Liver (tissue), 3 donors: ENCODE measurements at regions not wholly inside any gene's neighbourhood (a gene's known extent, or its start where the extent isn't known, plus 50 kb on each side); places are given as distances from the start of the nearest gene placed in this dataset.

Source experiments
- ATF3 ChIP-seq: IDR thresholded peaks from 2 replicates; pipeline ENCODE4 v1.6.1; 2016; ENCODE audit warnings: antibody characterized with exemption
- CTCF ChIP-seq: fragments of 150-350 bp; IDR thresholded peaks from 2 replicates; pipeline ENCODE4 v1.5.1; 2017; ENCODE audit warnings: improper control_type of control experiment, low read depth, low read length; ENCODE audit not compliant: missing input control
- FOXA1 ChIP-seq: IDR thresholded peaks from 2 replicates; pipeline ENCODE4 v1.6.1; 2016; ENCODE audit warnings: antibody characterized with exemption
- GABPA ChIP-seq, 2 donors: IDR thresholded peaks in 1 of 2; conservative IDR thresholded peaks in 1 of 2; 2 replicates each; pipeline ENCODE4 v1.6.1; 2016; ENCODE audit warnings: antibody characterized with exemption in 2 of 2, mild to moderate bottlenecking in 1 of 2, moderate library complexity in 1 of 2
- JUND ChIP-seq, 2 donors: IDR thresholded peaks; 2 replicates each; pipeline ENCODE4 v1.6.1; 2016; ENCODE audit warnings: antibody characterized with exemption in 2 of 2
- MAX ChIP-seq: IDR thresholded peaks from 2 replicates; pipeline ENCODE4 v1.6.1; 2016; ENCODE audit warnings: antibody characterized with exemption
- RAD21 ChIP-seq, 2 donors: IDR thresholded peaks; 2 replicates each; pipeline ENCODE4 v1.6.1; 2016; ENCODE audit warnings: antibody characterized with exemption in 2 of 2, mild to moderate bottlenecking in 2 of 2
- REST ChIP-seq: IDR thresholded peaks from 2 replicates; pipeline ENCODE4 v1.6.1; 2016; ENCODE audit warnings: antibody characterized with exemption, mild to moderate bottlenecking
- SP1 ChIP-seq: IDR thresholded peaks from 2 replicates; pipeline ENCODE4 v1.6.1; 2018; ENCODE audit warnings: antibody characterized with exemption, mild to moderate bottlenecking
- TAF1 ChIP-seq: conservative IDR thresholded peaks from 2 replicates; pipeline ENCODE4 v1.6.1; 2016; ENCODE audit warnings: antibody characterized with exemption, mild to moderate bottlenecking
- YY1 ChIP-seq: IDR thresholded peaks from 2 replicates; pipeline ENCODE4 v1.6.1; 2016; ENCODE audit warnings: antibody characterized with exemption, mild to moderate bottlenecking
- donor health status: healthy.
- donor health status: healthy.

- TF ChIP-seq CTCF (no peak), YY1 (no peak), ATF3 (no peak), JUND (IDR thresholded peaks at IDR 0.05) (no peak), REST (no peak), TAF1 (no peak), MAX (no peak), FOXA1 (no peak), SP1 (no peak), GABPA (IDR thresholded peaks at IDR 0.05 in 1 of 2, conservative IDR thresholded peaks at IDR 0.05 in 1 of 2) (no peak), RAD21 (IDR thresholded peaks at IDR 0.05) (no peak)
Measured at GRCh38 chr2:180657054-180657453, 323.4 kb upstream of the UBE2E3 start.
